Esophagus squamous epithelium (tissue), 4 donors: ENCODE measurements at regions not wholly inside any gene's neighbourhood (a gene's known extent, or its start where the extent isn't known, plus 50 kb on each side); places are given as distances from the start of the nearest gene placed in this dataset.

Experiments used
- POLR2A ChIP-seq, 4 donors: fragments of 450-650 bp; IDR thresholded peaks; one replicate each; pipeline ENCODE4 v1.6.1; 2017; ENCODE audit warnings: antibody characterized with exemption in 4 of 4, mild to moderate bottlenecking in 4 of 4, moderate library complexity in 3 of 4
- TF ChIP-seq, protein P1 (sequence below), 6 experiments: fragments of 450-650 bp in 4 of 6; fragments of 200-600 bp in 2 of 6; sonication (generic) in 2 of 6; IDR thresholded peaks; one replicate each; pipeline ENCODE4 v1.5.1; 2016 to 2019; ENCODE audit warnings: antibody characterized with exemption in 6 of 6, mild to moderate bottlenecking in 4 of 6, moderate library complexity in 4 of 6

DNA sequence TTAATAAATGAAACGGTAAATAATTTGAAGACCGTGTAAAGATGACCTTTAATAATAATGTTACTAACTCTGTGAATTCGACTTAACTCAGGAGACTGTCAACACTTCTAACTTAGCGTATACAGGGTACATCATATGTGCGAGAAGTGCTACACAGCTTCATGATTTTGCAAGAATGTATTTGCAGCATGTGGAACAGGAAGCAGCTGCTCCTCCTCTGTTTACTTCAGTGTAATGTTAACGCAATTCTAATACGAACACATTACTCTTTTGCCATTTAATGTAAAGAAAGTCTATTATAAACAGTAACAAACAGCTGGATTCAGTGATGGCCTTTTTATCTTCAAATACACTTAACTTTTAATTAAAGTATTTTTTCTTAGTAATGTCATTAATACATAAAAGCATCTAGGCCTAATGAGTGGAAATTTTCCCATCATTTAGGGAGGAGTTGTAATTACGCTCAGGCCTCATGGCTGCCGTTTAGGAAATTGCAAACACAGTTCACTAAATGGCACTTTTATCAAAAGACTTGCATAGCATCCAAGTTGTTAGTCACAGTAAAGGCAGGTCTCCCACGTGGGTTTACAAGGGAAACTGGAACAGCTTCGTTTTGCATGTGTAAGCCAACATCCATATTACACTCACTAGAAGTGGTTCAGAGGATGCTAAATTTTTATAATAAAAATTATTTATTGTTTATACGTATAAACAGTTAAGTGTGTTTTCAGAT lies 635.7 kb downstream of the FBXO15 start:
- TF ChIP-seq, protein P1, sequence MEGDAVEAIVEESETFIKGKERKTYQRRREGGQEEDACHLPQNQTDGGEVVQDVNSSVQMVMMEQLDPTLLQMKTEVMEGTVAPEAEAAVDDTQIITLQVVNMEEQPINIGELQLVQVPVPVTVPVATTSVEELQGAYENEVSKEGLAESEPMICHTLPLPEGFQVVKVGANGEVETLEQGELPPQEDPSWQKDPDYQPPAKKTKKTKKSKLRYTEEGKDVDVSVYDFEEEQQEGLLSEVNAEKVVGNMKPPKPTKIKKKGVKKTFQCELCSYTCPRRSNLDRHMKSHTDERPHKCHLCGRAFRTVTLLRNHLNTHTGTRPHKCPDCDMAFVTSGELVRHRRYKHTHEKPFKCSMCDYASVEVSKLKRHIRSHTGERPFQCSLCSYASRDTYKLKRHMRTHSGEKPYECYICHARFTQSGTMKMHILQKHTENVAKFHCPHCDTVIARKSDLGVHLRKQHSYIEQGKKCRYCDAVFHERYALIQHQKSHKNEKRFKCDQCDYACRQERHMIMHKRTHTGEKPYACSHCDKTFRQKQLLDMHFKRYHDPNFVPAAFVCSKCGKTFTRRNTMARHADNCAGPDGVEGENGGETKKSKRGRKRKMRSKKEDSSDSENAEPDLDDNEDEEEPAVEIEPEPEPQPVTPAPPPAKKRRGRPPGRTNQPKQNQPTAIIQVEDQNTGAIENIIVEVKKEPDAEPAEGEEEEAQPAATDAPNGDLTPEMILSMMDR (IDR thresholded peaks at IDR 0.05) = no peak
- no peak for TF ChIP-seq POLR2A (IDR thresholded peaks at IDR 0.05)
